Calu3 (cell line): ENCODE measurements at regions not wholly inside any gene's neighbourhood (a gene's known extent, or its start where the extent isn't known, plus 50 kb on each side); places are given as distances from the start of the nearest gene placed in this dataset.

Source experiments
- BruUV-seq: library from RNA; stranded (reverse); fragments of 400-500 nt; replicated peaks from 2 replicates; lab custom pipeline; 2021; lab: Mats Ljungman, UMichigan
- CTCF ChIA-PET: fragments of 300-600 bp; sonication (Branson Sonifier 250); formaldehyde crosslinking; loops from one replicate; lab custom pipeline; 2022; ENCODE audit warnings: antibody characterized with exemption; lab: Charles Lee
- DNase-seq: peaks from one replicate; pipeline ENCODE4 v3.0.0; 2022
- H3K27ac Mint-ChIP-seq: one replicate; pipeline ENCODE4 v1.8.0; 2022; ENCODE audit warnings: mixed read lengths; ENCODE audit not compliant: unreplicated experiment
- H3K27me3 Mint-ChIP-seq: one replicate; pipeline ENCODE4 v1.8.0; 2022; ENCODE audit warnings: mixed read lengths; ENCODE audit not compliant: unreplicated experiment
- H3K36me3 Mint-ChIP-seq: one replicate; pipeline ENCODE4 v1.8.0; 2022; ENCODE audit warnings: mild to moderate bottlenecking, moderate library complexity, mixed read lengths; ENCODE audit not compliant: insufficient read depth, unreplicated experiment
- H3K4me1 Mint-ChIP-seq: one replicate; pipeline ENCODE4 v1.8.0; 2022; ENCODE audit warnings: mild to moderate bottlenecking, low read depth, mixed read lengths; ENCODE audit not compliant: unreplicated experiment
- H3K4me3 Mint-ChIP-seq: one replicate; pipeline ENCODE4 v1.8.0; 2022; ENCODE audit warnings: mild to moderate bottlenecking, low read depth, moderate library complexity, mixed read lengths; ENCODE audit not compliant: unreplicated experiment
- H3K9me3 Mint-ChIP-seq: one replicate; pipeline ENCODE4 v1.8.0; 2022; ENCODE audit warnings: low read depth, mixed read lengths; ENCODE audit not compliant: unreplicated experiment
- CTCF ChIP-seq: fragments of 200-600 bp; IDR thresholded peaks from one replicate; pipeline ENCODE4 v1.8.0; 2022; ENCODE audit warnings: antibody characterized with exemption; ENCODE audit not compliant: unreplicated experiment
- intact Hi-C: fragments of 100-400 bp; cut with micrococcal nuclease; formaldehyde crosslinking; loops from one replicate; pipeline ENCODE4 v1.10.0; 2022; ENCODE audit not compliant: unreplicated experiment

DNA sequence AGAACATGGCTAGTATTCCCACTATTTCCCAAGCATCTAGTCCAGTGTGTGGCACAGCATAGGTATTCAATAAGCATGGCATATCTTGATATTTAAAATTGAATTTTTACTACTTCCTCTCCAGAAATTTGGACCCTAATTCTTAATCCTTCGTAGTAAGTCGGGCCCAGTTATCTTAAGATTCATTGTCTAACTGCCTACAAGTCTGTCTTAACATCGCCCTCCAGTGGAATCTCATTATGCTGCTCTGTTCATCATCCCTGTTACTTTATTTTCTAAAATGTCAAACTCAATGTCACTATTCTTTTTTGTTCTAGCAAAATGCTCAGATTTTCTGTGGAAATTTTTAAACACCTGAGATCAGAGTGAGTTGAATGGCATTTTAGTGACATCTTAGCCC is 606.2 kb downstream of the KLHL13 start:
- Mint-ChIP-seq H3K27ac (no peak overlapping the region), H3K27me3 (no peaks in the 10 kb centered on the region), H3K4me1 (no peaks in the 10 kb centered on the region), H3K4me3 (no peak overlapping the region), H3K9me3 (peaks cover 14% of the 10 kb centered on the region), H3K36me3 (no peaks in the 10 kb centered on the region)
- no peak for DNase-seq
- BruUV-seq, result no TSS peak
- intact Hi-C loops, result no loop called here
- no peak for TF ChIP-seq CTCF
- CTCF ChIA-PET, result no interaction called here

DNA sequence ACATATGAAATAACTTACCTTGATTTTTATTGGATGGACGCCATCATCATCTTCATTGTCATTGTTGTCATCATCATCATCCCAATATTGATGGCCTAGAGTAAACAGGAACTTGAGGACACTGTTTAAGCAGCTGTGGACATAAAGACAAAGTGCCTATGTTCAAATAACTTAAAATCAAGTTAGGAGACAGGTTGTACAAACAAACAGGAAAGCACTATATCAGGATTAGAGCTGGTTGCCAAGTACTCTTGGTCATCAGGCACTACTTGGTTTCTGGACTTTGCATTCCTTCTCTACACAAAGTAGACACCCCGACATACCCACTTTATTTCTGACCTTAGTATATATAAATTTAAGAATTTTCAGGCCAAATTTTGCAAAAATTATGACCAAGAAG is 608.6 kb downstream of the KLHL13 start:
- DNase-seq, result no peak
- BruUV-seq, result no TSS peak
- intact Hi-C loops, result no loop called here
- CTCF ChIA-PET, result no interaction called here
- peaks cover 13% of the 10 kb centered on the region for H3K9me3 Mint-ChIP-seq
- H3K36me3 Mint-ChIP-seq, result no peaks in the 10 kb centered on the region
- TF ChIP-seq CTCF, result no peak
- no peak overlapping the region for H3K4me3 Mint-ChIP-seq
- H3K27me3 Mint-ChIP-seq, result no peaks in the 10 kb centered on the region
- no peak overlapping the region for H3K27ac Mint-ChIP-seq
- H3K4me1 Mint-ChIP-seq, result no peaks in the 10 kb centered on the region

DNA sequence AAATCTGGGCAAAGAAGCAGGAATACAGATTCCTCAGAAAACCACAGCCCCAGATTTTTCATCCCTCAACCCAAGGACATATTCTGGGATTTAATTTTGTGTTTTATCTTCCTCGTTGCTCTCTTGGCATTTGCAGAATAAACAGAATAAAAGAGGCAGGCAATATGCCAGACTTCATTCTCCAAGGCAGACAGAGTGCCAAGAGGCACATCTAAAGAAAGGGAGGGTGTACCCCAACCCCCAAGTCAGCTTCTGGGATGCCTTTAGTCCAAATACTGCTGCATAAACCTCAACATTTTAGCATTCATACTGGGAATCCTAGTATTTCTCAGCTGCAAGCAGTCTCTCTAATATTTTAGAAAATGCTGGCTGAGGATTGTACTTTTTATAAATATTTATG is 629.2 kb downstream of the KLHL13 start:
- DNase-seq, result no peak
- intact Hi-C loops, result no loop called here
- CTCF ChIA-PET, result no interaction called here
- Mint-ChIP-seq H3K4me1 (no peaks in the 10 kb centered on the region), H3K36me3 (no peaks in the 10 kb centered on the region), H3K9me3 (peaks cover 5% of the 10 kb centered on the region), H3K4me3 (no peak overlapping the region), H3K27me3 (no peaks in the 10 kb centered on the region), H3K27ac (no peak overlapping the region)
- no peak for TF ChIP-seq CTCF
- no TSS peak for BruUV-seq

- Mint-ChIP-seq H3K9me3 (no peaks in the 10 kb centered on the region), H3K27ac (no peak overlapping the region), H3K27me3 (no peaks in the 10 kb centered on the region), H3K4me1 (no peaks in the 10 kb centered on the region), H3K36me3 (no peaks in the 10 kb centered on the region), H3K4me3 (no peak overlapping the region)
- intact Hi-C loops, result no loop called here
- no peak for TF ChIP-seq CTCF
- CTCF ChIA-PET, result no interaction called here
- no TSS peak for BruUV-seq
- DNase-seq, result no peak
Measured at GRCh38 chrX:117483950-117484349, 632.7 kb downstream of the KLHL13 start.
